DLD1 (cell line): ENCODE measurements at regions not wholly inside any gene's neighbourhood (a gene's known extent, or its start where the extent isn't known, plus 50 kb on each side); places are given as distances from the start of the nearest gene placed in this dataset.

Experiments
- in situ Hi-C: cut with HindIII; loops from 2 replicates; pipeline ENCODE4 v1.10.0; 2017; ENCODE audit warnings: low sequenced_read_pairs

DNA sequence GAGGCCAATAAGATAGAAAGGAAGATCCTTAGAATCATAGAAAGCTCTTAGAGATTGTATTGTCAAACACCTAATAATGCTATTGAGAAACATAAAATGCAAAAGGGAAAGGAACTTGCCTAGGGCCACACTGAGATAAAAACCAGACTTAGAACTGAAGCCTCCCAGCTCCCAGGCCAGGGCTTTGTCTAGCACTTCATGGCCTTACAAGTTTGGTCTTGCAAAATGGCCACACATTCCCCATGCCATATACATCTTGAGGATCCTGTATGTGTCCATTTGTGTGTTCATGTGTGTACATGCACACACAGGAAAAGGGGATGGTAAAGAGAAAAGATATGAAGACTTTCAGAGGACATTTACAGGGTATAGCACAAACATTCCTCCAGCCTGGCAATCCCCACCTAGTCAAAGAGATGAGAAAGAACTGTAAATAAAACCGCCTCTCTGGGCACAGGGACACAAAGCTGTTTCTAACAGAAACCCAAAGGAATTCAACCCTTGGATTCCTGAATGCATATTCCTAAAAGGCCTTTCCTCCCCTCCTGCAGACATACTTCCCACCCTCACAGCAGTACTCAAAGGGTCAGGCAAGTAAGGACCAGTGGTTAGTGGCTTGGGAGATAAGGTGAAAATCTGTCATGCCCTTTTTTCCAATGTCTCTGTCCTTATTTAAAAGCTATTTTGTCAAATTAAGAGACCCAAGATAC is 99.7 kb upstream of the KLHL29 start:
- in situ Hi-C loops, result no loop called here

DNA sequence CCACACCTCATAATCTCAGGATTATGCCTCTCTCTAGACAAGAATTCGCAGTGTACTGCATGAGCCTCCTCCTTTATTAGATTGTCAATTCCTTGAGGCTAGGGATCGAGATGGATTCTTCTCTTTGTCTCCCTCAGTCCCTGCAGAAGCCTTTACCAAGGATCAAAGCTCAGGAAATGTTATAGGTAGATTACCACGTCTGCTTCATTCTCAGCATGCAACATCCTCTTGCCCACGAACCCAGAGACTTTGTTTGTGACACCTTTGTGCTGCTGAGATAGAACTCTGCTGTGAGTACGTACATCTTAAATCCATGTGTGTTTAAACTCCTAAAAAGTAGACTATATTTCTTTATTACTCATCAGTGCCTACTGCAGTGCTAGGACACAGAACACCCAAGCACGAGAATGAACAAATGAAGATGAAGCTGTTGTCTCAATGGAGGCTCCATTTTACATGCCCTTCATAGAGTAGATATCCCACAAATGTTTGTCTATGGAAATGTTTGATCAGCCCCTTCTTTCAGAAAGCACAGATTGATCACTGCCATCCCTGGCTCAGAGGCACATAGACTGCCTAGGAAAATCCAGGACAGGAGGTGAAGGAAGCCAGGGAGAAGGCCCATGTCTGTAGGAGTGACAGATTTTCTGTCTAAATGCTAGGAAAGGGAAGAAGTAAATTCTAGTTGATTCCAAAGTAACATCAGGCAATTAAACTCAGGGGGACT is 98.8 kb upstream of the KLHL29 start:
- in situ Hi-C loops, result no loop called here

DNA sequence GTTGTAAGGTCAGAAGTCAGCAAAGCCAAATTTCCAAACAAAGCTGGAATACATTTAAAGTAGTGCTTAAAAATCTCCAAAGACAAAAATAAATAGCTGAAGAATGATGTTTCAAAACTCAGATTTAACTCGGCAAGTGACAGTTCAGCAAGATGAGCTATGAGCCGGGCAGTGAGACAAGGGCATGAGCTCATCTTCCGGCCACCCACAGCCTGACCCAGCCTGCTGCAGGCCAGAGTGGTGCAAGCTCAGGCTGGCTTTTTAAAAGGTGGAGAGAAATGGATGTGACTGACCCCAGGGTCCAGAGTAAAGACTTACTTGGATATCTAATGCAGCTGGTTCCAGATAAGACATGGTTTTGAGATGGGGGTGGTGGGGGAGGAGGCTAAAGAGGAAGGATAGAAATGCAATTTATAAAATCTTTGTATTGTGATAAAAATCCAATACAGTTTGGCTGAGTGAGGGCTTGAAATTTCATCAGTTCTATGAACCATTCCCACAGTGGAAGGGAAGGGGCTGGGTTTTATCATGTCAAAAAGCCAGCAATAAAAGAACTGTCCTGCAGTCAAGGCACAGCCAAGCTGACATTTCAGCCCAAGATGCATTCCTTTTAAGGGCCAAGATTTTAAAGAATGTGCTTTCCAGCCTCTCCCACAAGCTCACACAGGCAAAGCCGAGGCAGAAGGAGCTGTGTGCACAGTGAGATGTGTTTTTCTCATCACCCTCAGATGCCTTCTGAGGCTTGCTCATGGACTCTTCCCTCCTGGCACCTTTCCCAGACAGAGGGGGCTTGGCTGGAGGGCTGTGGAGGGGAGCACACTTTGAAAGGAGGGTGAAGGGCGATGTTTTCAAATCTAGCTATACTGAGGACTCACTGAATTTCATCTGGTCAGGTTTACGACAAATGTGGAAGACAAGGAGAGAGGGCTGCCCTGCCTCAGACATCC is 97.9 kb upstream of the KLHL29 start:
- in situ Hi-C loops, result no loop called here

DNA sequence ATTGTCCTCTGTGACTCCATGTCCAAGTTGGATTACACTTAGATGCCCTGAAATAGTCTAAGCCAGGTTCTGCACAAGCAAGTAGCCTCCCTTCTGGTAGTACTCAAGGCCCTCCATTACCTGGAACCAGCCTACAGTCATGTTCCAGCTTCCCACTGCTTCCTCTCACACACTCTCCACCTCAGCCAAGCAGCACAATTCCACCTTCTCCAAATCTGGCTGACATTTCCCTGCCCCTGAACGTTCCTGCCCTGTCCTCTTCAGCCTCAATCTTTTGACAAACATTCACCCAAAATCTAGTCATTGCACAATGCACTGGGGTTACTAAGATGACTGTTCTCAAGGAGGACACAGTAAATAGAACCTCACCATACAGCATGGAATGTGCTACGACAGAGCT is 95.3 kb upstream of the KLHL29 start:
- in situ Hi-C loops, result no loop called here

DNA sequence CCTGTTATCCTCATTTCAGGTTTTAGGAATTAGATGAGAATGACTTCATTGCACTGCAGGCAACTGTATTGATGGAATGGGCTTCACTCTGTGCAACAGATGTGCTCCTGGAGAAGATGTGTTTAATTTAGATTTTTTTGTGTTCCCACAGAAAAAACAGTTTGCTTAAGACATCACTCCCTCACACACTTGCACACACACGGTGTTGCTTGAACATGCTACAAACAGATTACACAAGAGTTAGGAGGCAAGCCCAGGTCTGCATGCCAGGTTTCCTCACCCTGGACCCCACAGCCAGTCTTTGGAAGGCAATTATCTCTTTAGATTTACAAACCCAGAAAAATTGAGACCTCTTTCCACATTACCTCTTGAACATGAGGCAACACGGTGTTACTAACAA is 93.7 kb upstream of the KLHL29 start:
- in situ Hi-C loops, result no loop called here

DNA sequence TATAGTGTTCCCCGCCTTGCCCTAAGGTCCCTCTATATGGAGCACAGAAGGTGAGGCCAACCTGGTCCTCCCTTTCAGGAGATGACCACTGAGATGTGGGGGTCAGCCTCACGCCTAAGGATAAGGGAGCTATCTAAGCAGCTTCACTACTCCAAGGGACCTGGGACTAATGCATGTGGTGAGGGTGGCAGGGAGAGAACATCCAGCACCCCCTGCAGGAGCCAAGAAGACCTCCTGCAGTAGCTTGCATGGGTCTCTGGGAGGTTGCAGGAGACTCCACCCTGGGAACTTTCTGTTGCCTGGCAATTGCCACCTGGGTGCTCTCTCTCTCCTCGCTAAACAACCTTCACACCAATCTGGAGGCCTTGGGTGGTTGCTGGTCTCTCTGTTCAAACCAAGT is 93.0 kb upstream of the KLHL29 start:
- in situ Hi-C loops, result no loop called here

DNA sequence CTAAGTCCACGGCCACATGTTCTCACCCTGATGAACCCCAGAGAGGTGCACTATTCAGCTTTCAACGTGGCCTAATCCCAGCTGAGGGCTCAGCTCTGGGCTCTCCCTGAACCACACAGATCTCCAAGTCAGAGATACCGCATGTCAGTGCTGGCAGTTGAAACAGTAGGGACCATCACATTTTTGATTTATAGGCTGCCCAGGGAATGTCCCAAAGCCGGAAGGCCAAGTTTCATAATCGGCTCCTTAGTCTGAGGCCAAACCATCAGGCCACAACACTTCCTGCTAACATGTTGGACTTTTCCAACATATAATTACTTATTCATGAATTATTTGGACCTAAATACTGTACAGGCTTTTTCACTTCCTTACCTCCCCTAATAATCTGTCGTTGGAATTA is 91.9 kb upstream of the KLHL29 start:
- in situ Hi-C loops, result no loop called here

DNA sequence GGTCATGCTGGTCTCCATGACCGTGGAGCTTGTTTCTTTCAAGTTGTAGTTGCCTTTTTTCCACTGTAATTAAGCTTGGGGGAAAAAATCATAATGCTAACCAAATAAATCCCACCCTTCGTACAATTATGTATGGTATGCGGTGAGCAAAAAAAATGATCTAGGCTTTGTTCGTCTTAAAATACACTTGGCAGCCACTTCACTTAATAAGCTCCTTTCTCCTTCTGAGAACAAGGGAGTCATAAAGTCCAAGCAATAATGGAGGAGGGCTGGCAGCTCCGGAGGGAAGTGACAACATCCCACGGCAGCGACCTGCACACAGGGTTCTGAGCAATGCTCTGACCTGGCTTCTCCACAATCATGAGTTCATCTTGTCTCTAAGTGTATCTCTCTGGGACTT is 91.2 kb upstream of the KLHL29 start:
- in situ Hi-C loops, result no loop called here

DNA sequence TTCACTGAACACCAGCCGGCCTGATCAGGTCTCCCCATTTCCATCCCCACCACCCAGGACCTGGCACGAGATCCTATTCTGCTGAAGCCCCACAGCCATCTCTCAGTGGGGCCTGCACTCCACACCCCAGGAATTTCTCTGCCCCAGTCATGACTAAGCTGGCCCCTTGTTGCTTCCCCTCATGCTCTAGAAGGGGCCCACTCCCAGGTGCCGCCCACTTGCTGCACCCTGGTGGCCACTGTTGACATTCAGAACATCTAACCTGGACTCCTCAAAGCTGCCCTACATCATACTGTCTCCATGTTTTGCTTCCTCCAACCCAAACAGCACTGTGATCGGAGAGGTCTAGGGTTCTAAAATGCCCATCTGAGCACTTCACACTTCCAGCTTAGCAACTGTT is 90.7 kb upstream of the KLHL29 start:
- in situ Hi-C loops, result no loop called here

DNA sequence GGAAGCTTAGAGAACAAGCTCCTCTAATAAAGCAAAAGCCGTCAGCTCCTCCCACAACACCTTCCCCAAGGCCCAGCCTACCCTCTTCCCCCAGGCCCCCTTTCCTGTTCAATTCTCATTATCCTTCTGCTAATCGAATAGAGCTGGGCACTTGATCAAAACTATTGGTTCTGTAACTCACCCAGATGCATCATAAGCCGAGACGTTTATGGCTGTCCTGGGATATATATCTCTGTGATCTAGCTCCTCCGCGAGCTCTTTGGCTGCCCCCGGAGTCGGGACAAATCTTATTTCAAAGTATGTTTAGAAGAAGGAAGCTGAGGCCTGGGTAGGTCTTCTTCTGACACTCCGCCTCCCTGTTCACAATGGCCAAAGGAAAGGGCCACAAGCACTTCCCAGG is 88.3 kb upstream of the KLHL29 start:
- in situ Hi-C loops, result no loop called here

DNA sequence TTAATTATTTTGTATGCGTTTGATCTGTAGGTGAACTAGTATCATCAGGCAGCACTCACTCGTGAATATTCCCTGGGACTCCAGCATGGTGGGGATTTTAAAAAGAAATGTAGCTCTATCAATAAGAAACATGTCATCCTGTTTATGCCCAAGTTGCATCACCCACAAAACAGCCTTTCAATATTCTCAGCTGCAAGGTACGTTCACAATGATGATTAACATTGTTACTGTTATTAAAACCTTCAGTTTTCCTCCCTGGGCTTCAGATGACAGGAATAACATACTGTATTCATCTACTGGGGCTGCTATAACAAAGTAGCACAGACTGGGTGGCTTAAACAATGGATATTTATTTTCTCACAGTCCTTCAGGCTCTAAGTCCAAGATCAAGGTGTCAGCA is 87.9 kb upstream of the KLHL29 start:
- in situ Hi-C loops, result no loop called here

DNA sequence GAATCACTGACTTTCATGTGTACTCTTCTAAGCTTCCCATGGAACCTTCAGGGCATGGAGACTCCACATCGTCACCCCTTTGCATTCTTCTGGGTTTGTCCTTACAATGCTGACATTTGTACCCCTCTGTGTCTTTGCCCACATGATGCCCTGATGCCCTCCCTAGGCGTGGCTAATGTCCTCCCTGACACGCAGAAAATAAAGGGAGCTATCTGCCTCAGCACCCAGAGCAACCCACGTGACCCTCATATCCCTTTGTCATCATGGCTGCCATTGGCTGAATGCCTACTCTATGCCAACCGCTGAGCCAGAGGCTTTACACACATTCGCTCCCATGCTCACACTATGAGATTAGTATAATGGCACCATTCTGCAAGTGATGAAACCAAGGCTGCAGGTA is 86.4 kb upstream of the KLHL29 start:
- in situ Hi-C loops, result no loop called here

DNA sequence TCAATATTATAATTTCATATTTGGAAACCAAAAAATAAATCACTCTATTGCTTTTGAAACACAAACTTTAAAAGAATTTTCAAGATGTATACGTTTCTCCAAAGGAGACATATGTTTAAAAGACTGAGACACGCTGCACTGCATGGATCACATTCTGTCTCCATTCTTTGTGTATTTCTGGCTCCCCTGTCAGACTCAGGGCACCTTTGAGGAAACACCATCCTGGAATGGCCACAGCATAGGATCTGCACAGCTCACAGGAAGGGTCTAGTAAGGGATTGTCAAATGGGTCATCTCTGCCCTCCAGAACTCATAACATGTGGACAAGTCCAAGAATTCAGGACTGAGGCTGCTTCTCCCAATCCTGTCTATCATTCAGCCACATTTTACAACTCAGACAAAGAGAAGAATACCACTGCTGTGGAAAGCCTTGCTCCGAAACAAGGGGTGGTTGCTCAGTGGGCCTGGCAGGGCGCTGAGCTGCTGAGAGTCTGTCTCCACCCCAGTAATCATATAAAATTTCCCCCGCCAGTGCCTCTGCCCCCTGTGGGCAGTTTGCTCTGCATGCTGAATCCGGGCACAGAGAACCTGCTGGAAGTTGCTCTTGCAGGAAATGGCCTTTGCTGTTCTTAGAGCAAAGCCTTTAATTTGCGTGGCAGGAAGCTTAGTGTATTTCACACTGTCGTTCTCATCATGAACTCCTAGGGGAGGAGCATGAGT is 85.3 kb upstream of the KLHL29 start:
- in situ Hi-C loops, result no loop called here

DNA sequence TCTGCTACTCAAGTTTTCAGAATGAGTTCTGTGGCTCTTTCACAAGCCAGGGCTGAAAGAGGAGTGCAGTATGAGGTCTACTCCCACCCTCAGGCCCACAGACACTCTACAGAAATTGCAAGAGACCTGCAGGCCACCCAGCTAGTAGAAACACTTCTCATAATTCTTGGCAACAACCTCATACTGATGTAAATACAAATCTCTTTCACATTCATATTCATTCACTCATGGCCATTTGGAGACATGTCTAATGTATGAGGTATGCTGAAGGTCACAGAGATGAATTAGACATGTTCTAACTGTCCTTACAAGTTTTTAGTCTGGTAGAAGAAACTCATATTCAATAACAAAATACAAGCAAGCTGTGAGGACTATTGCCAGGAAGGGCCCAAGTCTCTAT is 83.8 kb upstream of the KLHL29 start:
- in situ Hi-C loops, result no loop called here

DNA sequence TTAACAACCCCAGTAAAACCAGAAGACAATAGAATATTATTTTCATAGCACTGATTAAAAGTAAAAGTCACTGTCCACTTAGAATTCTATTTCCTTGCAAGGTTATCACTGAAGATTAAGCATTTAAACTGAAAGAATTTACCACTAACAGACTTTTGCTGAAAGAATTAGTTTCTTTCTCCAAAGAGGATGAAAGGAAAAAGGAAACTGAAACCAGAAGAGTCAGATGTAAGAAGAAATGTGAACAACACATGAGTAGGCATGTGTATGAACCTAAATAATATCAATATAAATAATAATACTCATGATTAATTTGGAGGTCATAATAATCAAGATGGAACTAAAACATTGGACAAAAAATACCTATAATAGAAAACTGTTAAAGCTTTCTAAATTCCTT is 82.4 kb upstream of the KLHL29 start:
- in situ Hi-C loops, result no loop called here

DNA sequence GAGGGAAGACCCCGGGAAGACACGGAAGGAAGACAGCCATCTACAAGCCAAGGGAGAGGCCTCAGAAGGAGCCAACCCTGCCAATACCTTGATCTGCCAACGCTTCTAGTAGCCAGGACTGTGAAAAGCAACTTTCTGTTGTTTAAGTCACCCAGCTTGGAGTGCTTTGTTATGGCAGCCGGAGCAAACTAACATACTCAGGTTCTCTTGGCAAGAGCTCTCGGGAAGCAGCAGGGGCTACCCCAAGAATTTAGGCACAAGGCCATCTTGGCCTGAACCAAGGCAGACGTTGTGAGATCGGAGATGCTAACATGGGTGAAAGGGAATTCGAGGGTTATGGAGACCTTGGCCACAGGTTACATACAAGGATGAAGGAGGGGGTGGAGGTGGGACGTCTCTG is 78.6 kb upstream of the KLHL29 start:
- in situ Hi-C loops, result no loop called here

DNA sequence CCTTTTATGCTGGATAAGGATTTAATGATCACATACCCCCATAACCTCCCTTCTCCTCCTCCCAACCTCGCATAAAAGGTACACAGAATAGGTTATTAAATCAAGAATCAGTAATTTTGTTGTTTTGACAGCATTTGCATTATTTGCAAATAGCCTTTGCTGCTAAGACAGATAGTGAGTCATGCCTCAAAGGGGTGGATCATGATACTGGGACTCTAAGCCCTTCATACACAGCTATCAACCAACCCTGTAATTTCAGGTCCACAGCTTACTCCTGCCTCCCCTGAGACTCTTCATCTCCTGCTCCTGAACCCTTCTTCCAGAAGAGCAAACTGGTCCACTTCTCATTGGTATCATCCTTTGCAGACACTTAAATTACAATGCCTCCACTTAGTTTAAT is 73.8 kb upstream of the KLHL29 start:
- in situ Hi-C loops, result no loop called here

DNA sequence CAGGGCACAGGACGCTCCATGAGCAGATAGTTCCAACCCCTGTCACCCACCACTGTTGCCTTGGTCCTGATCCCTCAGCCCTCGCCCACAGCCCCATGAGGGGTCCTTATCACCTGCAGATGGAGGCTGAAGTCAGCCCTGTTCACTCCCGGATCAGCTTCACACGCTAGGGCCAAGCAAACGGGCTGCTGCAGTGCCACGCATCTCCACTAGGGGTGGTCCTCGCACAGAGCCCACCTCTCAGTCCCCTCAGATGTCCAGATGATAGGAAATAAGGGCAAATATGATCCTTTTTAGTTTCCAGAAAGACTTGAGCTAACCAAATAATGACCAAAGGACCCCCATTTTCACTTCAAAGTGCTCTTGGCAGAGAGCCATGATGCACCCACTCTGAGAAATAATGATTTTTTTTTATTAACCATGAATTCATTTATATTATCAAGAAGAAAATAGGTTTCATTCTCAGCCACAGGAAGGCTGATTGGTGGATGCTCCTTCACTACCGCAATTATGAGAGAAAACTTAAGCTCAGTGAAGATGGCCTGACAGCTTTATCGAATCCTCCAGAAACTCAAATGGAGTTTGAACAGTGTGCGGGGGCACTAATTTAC is 71.9 kb upstream of the KLHL29 start:
- in situ Hi-C loops, result no loop called here

DNA sequence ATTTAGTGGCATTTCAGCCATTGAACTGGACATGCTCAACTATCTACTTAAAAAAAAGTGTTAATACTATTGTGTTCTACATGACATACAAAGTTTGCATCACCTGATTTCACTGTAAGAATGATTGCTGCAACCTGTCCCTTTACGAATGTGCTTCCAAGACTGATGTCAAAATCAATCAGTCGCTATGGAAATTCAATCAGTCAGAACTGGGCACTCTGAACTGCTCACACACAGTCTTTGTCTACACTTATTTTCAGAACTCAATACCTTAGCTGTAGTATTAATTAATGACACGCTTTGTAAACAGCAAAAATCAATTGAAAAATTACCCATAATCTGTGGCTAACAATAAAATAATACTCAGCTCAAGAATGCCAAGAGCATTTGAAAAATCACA is 70.3 kb upstream of the KLHL29 start:
- in situ Hi-C loops, result no loop called here

DNA sequence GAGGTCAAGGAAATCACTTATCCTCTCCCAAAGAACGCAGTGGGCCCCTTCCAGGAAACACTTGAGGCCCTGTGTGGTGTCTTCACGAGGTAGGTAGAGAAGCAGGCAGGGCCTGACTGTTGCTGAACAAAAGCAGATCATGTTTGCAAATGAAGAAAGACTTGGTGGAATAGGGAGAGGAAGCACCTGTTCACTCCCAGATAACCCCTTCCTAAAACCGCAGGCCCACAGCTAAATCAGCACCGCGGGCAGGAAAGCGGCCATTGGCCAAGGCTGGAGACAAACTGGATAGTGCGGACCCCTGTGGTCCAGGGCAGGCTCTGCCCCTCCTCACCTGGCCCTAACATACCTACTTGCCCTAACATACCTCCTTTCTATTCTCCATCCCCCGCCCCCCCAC is 64.9 kb upstream of the KLHL29 start:
- in situ Hi-C loops, result no loop called here

DNA sequence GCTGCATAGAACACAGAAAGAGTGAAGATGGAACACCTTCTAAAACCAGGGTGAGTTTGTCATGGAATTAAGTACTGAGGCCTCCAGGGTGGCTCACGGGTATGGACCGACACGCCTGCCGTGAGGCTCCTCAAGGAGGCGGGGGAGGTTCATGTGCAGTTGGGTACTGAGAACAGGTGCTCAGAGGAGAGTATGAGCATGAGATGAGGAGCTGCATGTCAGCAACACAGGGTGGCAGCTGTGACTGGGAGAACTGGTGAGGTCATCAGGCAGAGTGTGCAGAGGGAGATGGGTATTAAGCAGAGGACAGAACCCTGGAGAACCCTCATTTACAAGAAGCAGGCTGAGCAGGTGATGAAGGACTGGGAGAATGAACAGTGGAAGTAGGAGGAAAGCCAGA is 63.2 kb upstream of the KLHL29 start:
- in situ Hi-C loops, result no loop called here
